ENCODE measurements at regions not wholly inside any gene's neighbourhood (a gene's known extent, or its start where the extent isn't known, plus 50 kb on each side); places are given as distances from the start of the nearest gene placed in this dataset.
A peak's percentile ranks its signal among the peaks of the same experiment; 100 is the strongest.

DNA sequence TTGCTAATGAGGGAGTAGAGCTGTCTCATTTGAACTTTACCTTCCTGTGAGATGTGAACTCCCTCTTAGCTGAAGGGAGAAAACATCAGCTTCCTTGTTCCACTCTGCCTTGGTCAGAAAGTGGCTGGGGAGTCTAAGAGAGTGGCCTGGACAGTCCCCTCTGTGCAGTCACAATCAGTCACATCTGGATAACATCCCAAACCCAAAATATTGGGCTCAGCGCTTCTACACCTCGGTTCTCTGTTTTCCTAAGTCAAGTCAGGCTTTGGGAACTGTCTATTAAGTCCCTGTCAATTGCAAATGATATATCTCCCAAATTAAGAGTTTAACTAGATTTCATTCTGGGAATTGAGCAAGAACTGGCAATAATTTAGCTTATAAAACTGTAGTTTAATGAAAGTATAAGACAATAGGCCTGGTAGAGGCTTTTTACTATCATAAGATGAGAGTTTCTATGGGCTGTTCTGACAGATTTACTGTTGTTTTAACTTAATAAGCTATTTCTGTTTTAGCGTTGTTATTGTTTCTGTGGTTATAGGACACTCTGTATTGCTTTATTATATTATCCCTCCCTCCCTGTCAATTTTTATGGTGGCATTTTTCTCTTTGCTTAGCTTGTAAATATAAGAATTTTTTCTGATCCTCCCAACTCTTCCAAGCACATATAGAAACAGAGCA is 135.1 kb upstream of the LHCGR start:
- Histone ChIP-seq H3K56ac (replicated peaks; ENCODE audit: insufficient read length, low read depth, low read length) (no peak overlapping the region), H3K27me3 (replicated peaks in 1 of 4; ENCODE audit: control insufficient read depth in 3 of 4, extremely low read depth in 1 of 4, insufficient read depth in 3 of 4, low read length in 3 of 4) (no peaks in the 10 kb centered on the region), H3K18ac (ENCODE audit: extremely low read depth, low read length) (no peak overlapping the region), H3K23ac (ENCODE audit: insufficient read length) (no peak overlapping the region), H2BK5ac (ENCODE audit: low read depth, low read length) (peak overlapping the region; percentile 31; the same call in 1 of the 2 replicates), H2BK15ac (ENCODE audit: low read length) (no peak overlapping the region), H3K14ac (ENCODE audit: insufficient read length) (no peak overlapping the region), H3K23me2 (ENCODE audit: low read depth, low read length) (no peaks in the 10 kb centered on the region; the same call in 1 of the 2 replicates), H2BK20ac (ENCODE audit: low read length) (no peak overlapping the region), H4K91ac (replicated peaks; ENCODE audit: insufficient read length, low read length) (no peak overlapping the region), H3K4me1 (replicated peaks in 1 of 4; ENCODE audit: control insufficient read depth in 3 of 4, insufficient read depth in 4 of 4, low read length in 3 of 4) (peaks cover 4 to 18% (median 7%) of the 10 kb centered on the region in 4 experiments; a peak in 6 of 7 replicates), H3K4me2 (ENCODE audit: insufficient read depth in 1 of 2, low read depth in 2 of 2, low read length in 2 of 2) (no peak overlapping the region), H3K79me1 (ENCODE audit: low read depth, low read length) (no peaks in the 10 kb centered on the region), H4K20me1 (replicated peaks in 1 of 2; ENCODE audit: control insufficient read depth in 1 of 2, insufficient read depth in 2 of 2, low read length in 2 of 2) (no peaks in the 10 kb centered on the region), H4K5ac (ENCODE audit: insufficient read length, low read depth, low read length) (no peak overlapping the region), H2AFZ (ENCODE audit: low read length) (no peak overlapping the region; the same call in 1 of the 2 replicates), H3K79me2 (ENCODE audit: control insufficient read depth in 1 of 2, insufficient read depth in 2 of 2, low read length in 2 of 2) (no peaks in the 10 kb centered on the region), H2BK12ac (ENCODE audit: low read depth, low read length) (no peak overlapping the region), H2AK5ac (ENCODE audit: low read depth, low read length) (no peak overlapping the region), H3K36me3 (ENCODE audit: control insufficient read depth in 2 of 4, insufficient read depth in 4 of 4, low read length in 3 of 4) (no peaks in the 10 kb centered on the region), H3K4ac (replicated peaks; ENCODE audit: insufficient read length, low read depth, low read length) (no peak overlapping the region), H2BK120ac (replicated peaks; ENCODE audit: low read depth, low read length) (no peak overlapping the region), H3K4me3 (ENCODE audit: extremely low read depth in 1 of 4, insufficient read depth in 2 of 4, low read depth in 3 of 4, low read length in 4 of 4) (no peak overlapping the region), H3K9ac (replicated peaks in 1 of 4; ENCODE audit: extremely low read depth in 1 of 4, low read depth in 3 of 4, low read length in 3 of 4) (no peak overlapping the region; a peak in 1 of 7 replicates), H3K9me3 (ENCODE audit: insufficient read depth in 2 of 2, low read depth in 1 of 2, low read length in 1 of 2) (0 out of 4 replicates have a peak, but pooled peaks cover 0 to 4% of the 10 kb centered on the region in 2 experiments), H3K27ac (ENCODE audit: low read depth, low read length) (no peak overlapping the region), H4K8ac (ENCODE audit: extremely low read depth, insufficient read depth, low read length) (no peak overlapping the region)
- 95% methylated on average over 3 of the region's 3 CpGs; no CpG with 5 or more reads in 1 of the 2 experiments for WGBS, 2 experiments (ENCODE audit: extremely low coverage in 1 of 2, insufficient coverage in 1 of 2, insufficient read length in 1 of 2, insufficient replicate concordance in 2 of 2, low coverage in 1 of 2, low lambda C conversion rate in 2 of 2, missing lambda C conversion rate in 1 of 2)
- ChIA-PET POLR2A (ENCODE audit: partially characterized antibody) (no interaction called here), CTCF (ENCODE audit: partially characterized antibody) (interaction anchor here (1.5 kb wide), 1 partner anchor 290 kb away, joined by 4 read pairs; no protein-coding TSS in a partner anchor)
- no peak for TF ChIP-seq SP4 (IDR thresholded peaks at IDR 0.05; ENCODE audit: low read length)
- no peak for TF ChIP-seq JUN (IDR thresholded peaks at IDR 0.05; ENCODE audit: low read depth, low read length)
- TF ChIP-seq HDAC2 (IDR thresholded peaks at IDR 0.05; ENCODE audit: borderline replicate concordance in 1 of 2, low read depth in 2 of 2, low read length in 2 of 2) = no peak
- TF ChIP-seq MAFK (IDR thresholded peaks at IDR 0.05; ENCODE audit: low read depth, low read length) = no peak
- no peak for TF ChIP-seq EGR1 (IDR thresholded peaks at IDR 0.05; ENCODE audit: borderline replicate concordance, low read depth, low read length)
- TF ChIP-seq BCL11A (IDR thresholded peaks at IDR 0.05; ENCODE audit: low read depth in 2 of 2, low read length in 2 of 2) = no peak
- TF ChIP-seq RBBP5 (IDR thresholded peaks at IDR 0.05; ENCODE audit: borderline replicate concordance, low read depth, low read length) = no peak
- TF ChIP-seq SP1 (IDR thresholded peaks at IDR 0.05; ENCODE audit: low read depth, low read length) = no peak
- no peak for TF ChIP-seq KDM1A (IDR thresholded peaks at IDR 0.05; ENCODE audit: borderline replicate concordance, low read length)
- no peak for TF ChIP-seq RNF2 (IDR thresholded peaks at IDR 0.05; ENCODE audit: borderline replicate concordance, low read depth, low read length, missing control alignments, poor library complexity, severe bottlenecking)
- no peak for TF ChIP-seq KDM5A (IDR thresholded peaks at IDR 0.05; ENCODE audit: low read length)
- TF ChIP-seq, protein P1, sequence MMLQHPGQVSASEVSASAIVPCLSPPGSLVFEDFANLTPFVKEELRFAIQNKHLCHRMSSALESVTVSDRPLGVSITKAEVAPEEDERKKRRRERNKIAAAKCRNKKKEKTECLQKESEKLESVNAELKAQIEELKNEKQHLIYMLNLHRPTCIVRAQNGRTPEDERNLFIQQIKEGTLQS (IDR thresholded peaks at IDR 0.05; ENCODE audit: insufficient read depth, low read depth, low read length) = no peak
- DNase-seq (ENCODE audit: low read depth in 1 of 2, low spot score in 2 of 2) = no peak
- FAIRE-seq = no peak
